ENCODE measurements at regions not wholly inside any gene's neighbourhood (a gene's known extent, or its start where the extent isn't known, plus 50 kb on each side); places are given as distances from the start of the nearest gene placed in this dataset.
"Not testable (repeated sequence)": the region's sequence is repeated elsewhere in the genome, so short reads cannot be mapped to it uniquely, and the experiment has no call there.

GRCh38 chr5:162638849-162639248 lies 571.3 kb downstream of the GABRG2 start:
- no peak for DNase-seq

DNA sequence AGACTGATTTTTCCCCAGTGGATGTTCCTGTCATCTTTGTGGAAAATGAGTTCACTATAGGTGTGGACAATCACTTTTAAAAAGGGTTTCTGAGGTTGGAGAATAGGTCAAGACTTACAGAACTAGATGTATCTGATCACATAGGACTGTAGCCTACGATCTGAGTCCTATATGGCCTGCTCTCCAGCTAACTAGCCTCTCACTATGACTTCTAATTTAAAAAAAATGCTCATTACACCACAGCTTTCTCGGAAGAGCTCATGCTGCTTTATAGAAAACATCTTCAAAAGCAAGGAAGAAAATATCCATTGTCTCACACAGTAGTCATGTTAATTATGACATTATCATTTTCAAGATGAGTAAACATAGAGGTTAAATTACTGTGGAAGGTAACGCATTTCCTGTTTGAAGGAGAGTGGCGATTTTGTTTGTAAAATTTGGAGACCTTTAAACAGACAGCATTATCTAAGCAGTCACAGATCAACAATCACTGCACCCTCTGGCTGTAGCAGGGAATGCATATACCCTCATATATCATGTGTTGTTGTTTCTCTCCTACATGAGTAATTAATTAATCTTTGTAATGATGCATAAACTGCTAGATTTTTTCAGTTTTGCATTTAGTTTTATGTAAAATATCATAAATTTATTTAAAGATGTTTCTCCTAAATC lies 573.7 kb downstream of the GABRG2 start:
- no peak for DNase-seq

GRCh38 chr5:162654661-162655405 lies 587.3 kb downstream of the GABRG2 start:
- no peak for DNase-seq

- no peak for DNase-seq
Measured at GRCh38 chr5:162657076-162657475, 589.5 kb downstream of the GABRG2 start.

DNA sequence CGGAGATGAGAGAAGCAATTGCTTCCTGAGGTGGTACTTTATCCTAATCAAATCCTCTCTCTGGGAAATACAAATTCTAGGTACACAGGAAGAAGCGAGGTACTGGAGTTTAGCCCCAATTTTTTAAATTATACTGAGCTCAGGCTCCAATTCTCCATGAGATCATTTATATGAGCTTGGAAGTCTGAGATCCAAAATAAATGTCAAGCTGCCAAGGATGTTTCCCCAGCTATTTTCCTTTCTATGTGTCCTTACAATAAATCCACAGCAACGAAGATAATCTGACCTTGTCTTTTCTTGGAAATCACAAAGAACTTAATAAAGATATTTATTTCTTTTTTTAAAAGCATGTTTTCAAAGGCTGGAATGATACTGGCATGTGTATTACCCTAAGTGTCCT lies 597.3 kb downstream of the GABRG2 start:
- DNase-seq, result no peak

GRCh38 chr5:162668926-162669325 lies 601.4 kb downstream of the GABRG2 start:
- DNase-seq, result no peak

DNA sequence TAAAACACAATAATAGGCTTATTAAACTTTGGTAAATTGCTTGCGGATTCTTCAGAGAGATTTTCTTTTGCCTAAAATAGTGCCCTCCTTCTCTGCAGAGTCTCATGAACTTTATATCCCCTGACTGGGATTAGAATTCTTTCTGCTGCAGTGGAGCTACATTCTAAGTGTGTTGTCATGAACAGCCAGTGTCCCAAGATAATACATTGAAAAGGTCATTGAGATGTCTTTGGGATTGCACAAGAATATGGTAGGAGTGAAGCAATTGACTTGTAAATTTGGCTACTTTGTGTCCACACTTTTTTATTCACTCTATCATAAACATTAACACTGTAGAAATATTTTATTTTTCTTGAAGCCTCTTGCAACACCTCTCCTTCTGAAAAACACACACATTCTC lies 604.5 kb downstream of the GABRG2 start:
- no peak for DNase-seq

DNA sequence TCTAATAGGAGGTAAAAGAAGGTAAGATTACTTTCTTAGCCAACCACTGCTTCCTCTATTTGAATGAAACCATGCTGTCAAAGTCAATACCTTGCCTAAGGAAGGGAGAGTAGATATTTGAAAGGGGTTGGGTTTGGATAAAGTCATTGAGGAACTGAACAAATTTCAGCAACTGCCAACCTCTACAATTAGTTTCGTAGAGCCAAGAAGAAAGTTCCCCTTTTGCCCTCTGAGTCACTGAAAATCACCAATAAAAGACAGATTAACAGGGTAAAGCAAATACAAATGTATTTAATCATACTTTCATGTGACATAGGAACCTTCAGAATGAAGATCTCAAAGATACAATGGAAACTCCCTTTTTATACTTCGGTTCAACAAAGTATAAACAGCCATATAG lies 615.7 kb downstream of the GABRG2 start:
- DNase-seq, result no peak

DNA sequence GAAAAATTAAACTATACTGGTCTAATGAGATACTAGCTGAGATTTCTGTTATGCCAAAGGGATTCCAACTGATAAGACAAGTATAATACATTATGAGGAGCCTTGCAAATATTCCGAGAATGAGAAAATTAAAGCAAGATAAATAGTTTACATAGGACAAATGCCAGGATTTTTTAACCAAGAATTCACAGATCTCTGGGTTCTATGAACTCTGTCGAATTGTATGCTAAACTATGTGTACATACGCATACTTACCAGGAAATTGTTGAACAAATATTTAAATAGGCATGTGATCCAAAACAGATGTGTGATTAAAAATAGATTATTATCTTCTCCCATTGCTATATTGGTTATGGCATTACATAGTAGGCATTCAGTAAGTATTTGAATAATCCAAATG lies 616.6 kb downstream of the GABRG2 start:
- DNase-seq, result no peak

DNA sequence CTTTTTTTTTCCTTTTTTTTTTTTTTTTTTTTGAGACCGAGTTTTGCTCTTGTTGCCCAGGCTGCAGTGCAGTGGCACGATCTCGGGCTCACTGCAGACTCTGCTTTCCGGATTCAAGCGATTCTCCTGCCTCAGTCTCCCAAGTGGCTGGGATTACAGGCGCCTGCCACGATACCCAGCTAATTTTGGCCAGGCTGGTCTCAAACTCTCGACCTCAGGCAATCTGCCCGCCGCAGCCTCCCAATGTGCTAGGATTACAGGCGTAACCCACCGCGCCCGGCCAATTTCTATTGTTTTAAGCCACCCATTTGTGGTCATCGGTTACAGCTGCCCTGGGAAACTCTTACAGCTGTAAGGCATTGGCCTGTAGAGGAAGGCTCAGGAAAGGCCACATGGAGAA lies 617.7 kb downstream of the GABRG2 start:
- no peak for DNase-seq

GRCh38 chr5:162696272-162696671 lies 628.7 kb downstream of the GABRG2 start:
- not testable (repeated sequence) for DNase-seq

GRCh38 chr5:162699361-162699760 lies 631.8 kb downstream of the GABRG2 start:
- DNase-seq, result no peak

DNA sequence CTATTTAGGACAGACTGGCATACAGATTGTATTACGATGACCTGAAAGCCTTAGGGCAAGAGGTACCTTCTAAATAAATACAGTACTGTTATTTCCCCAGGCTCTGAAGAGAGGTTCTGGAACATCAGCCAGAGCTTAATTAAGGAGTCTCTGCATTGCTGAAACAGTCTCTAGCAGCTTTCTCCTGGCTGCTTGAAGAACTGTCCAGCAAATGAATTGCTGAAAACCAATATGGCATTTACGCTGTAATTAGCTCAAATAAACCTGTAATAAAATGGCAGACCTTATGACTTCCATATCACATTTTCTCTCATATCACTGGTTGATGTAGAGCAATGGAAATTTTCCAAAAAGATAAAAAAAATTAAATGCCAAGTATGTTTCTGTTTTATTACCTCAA lies 636.3 kb downstream of the GABRG2 start:
- no peak for DNase-seq

DNA sequence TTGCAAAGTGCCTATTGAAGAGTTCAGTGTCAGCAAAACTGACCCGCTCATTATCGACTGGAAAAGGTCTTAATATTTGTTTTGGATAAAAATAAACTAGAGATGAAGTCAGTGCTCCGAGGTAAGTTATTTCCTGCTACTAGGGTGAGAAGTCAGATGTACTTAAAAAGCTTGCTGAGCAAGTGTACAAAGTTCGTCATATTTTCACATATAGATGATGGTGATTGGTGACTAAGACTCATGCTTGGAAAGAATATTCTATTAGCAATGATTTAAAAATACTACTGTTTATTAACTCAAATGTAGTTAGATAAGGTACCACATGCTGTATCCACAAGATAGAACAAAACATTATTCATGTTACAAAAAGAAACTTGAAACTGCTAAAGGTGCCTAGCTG lies 643.7 kb downstream of the GABRG2 start:
- no peak for DNase-seq

GRCh38 chr5:162719720-162720119 lies 652.1 kb downstream of the GABRG2 start:
- DNase-seq, result no peak

DNA sequence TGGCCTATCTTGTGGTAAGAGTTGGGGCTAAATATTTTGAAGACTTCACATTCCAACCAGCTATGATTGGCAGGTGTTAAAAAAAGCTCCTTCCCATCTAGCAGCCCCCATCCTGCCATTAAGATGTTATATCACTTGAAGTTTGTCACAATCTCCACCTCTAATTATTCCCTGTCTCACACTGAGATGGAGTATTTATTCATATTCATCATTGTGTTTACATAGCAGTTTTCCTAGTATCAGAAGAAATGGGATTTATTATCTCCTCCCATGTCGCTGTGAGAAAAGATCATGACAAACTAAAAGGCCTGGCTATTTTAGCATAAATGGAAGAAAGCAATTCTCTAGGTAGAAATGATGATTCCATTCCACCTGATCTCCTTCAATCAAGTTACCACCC lies 653.6 kb downstream of the GABRG2 start:
- DNase-seq, result no peak

DNA sequence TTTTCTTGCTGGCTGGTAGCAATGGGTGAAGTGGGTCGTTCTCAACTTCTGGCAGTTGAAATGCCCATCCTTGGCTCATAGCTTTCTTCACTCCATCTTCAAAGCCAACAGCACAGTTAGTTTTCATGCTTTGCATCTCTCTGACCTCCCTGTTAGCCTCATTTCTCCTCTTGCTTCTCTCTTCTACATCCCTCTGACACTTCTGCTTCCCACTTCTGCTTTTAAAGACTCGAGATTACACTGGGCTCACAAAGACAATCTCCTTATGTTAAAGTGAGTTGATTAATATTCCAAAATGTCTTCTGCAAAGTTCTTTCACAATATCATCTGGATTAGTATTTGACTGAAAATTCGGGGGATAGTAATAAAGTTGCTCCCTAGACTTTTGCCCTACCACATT lies 684.8 kb upstream of the CCNG1 start:
- no peak for DNase-seq

- no peak for DNase-seq
Measured at GRCh38 chr5:162762119-162762518, 675.3 kb upstream of the CCNG1 start.

DNA sequence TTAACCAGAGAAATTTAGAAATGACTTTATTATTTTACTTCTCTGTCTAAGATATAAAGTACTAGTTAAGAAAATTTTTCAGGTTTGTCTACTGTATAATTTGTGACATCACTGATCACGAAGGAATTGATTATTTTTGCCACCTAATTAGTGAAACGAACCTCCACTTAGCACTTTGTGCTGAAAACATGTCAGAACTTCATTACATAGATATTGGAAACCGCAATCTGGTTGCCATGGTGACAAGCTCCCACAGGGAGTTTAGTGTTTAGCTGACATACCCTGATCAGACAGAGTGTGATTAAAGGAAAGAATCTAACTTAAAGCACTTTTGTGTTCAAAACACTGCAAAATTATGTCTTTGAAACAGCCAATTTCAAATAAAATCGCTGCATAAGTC lies 668.4 kb upstream of the CCNG1 start:
- DNase-seq, result no peak

DNA sequence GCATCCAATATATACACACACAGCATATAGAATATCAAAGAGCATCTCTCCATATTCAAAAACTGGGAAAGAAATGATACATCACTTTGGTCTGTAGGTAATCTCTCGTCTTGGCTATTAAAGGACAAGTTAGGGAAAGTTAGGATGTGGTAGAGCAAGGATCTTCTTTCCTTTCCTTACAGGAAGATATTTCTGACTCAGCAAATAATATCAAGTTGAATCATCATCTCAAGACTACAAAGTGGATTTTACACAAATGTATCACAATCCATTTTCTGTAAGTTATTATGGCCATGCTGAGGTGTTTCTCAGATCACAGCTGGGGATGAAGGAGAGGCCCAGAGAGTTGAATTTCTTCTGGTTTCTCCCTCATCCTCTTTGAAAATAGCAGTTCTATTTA lies 651.7 kb upstream of the CCNG1 start:
- DNase-seq, result no peak

DNA sequence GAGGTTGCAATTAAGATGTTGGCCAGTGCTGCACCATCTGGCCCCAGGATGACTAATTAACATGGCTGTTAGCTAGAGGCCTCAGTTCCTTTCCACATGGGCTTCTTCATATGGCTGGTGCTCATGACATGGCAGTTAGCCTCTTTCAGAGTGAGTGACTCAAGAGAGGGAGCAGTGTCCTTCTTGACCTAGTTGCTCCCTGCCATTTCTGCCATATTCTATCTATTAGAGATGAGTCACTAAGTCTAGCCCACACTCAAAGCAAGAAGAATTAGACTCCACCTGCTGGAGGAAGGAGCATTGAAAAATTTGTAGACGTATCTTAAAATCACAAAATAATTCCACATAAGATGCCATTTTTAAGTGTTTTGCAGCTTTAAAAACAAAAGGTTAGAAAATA lies 651.2 kb upstream of the CCNG1 start:
- DNase-seq, result no peak

DNA sequence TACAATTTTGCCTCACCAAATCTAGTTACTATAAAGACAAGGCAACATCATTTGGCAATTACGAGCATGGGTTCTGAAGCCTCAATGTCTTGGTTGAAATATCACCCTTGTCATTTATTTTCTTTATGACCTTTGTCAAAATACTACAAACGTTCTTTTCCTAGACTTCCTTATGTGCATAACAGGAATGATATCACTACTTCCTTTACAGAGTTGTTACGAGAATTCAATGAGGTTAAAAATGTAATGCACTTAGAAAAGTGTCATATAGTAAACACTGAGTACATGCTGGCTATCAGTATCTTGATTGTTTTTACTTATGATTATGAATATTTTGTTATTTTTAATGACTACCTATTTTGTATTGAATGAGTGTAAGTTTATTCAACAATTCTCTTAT lies 640.9 kb upstream of the CCNG1 start:
- DNase-seq, result no peak

- no peak for DNase-seq
Measured at GRCh38 chr5:162800301-162800700, 637.1 kb upstream of the CCNG1 start.

GRCh38 chr5:162801235-162801634 lies 636.2 kb upstream of the CCNG1 start:
- DNase-seq, result no peak

DNA sequence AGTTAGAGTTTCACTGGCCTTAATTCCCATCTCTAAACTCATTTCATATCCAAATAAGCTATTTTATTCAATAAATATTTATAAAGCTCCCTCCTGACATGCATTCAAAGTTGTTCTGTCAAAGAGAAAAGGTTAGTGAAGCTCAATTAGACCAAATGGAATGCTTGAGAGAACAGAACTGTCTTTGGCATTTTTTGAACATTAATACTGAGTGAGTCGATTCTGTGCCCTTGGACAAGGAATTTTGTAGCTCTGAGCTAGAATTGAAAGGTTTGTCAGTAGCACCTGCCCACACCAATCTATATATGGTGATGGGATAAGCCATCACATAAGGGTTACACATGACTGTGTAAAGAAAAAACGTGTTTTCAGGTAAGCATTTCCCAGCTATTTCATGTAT lies 631.2 kb upstream of the CCNG1 start:
- DNase-seq, result no peak
